Endothelial cell of umbilical vein (primary cell): ENCODE measurements at regions not wholly inside any gene's neighbourhood (a gene's known extent, or its start where the extent isn't known, plus 50 kb on each side); places are given as distances from the start of the nearest gene placed in this dataset.

Experiments used
- CTCF ChIP-seq, 2 donors: IDR thresholded peaks; 1 replicate in 1 of 2; 2 replicates in 1 of 2; pipeline ENCODE4 v1.5.1; 2011; ENCODE audit warnings: low read length in 2 of 2, mild to moderate bottlenecking in 2 of 2, moderate library complexity in 2 of 2, control low read depth in 1 of 2, inconsistent platforms in 1 of 2, low read depth in 1 of 2; ENCODE audit not compliant: insufficient read depth in 1 of 2; ENCODE audit errors: extremely low read depth in 1 of 2
- MAX ChIP-seq: IDR thresholded peaks from 2 replicates; pipeline ENCODE4 v1.6.1; 2011; ENCODE audit not compliant: insufficient read depth, insufficient read length
- POLR2AphosphoS5 ChIP-seq: IDR thresholded peaks from 2 replicates; pipeline ENCODE4 v1.6.1; 2012; ENCODE audit warnings: low read depth, mild to moderate bottlenecking, control low read depth, low read length, moderate library complexity; ENCODE audit not compliant: insufficient read depth

- no peak for TF ChIP-seq MAX
- TF ChIP-seq POLR2AphosphoS5: no peak
- no peak for TF ChIP-seq CTCF (IDR thresholded peaks at IDR 0.05; ENCODE audit: extremely low read depth in 1 of 2, insufficient read depth in 1 of 2, low read depth in 1 of 2, low read length in 2 of 2)
Observed at GRCh38 chr1:206419783-206420182, 50.5 kb upstream of the IKBKE start.
